CD4-positive, alpha-beta T cell (primary cell): ENCODE measurements at regions not wholly inside any gene's neighbourhood (a gene's known extent, or its start where the extent isn't known, plus 50 kb on each side); places are given as distances from the start of the nearest gene placed in this dataset.

Source experiments
- ATAC-seq: fragments of 200-7000 bp; cut with Tn5 transposase; one replicate; pipeline ENCODE4 v1.10.0; 2022; ENCODE audit warnings: mild to moderate bottlenecking; ENCODE audit not compliant: poor library complexity
- CTCF ChIA-PET: fragments of 350-600 bp; sonication (Branson Sonifier 250); formaldehyde crosslinking; loops from one replicate; lab custom pipeline; 2021; ENCODE audit warnings: antibody characterized with exemption, inconsistent platforms; lab: Charles Lee
- POLR2A ChIA-PET: fragments of 350-600 bp; sonication (Branson Sonifier 250); formaldehyde crosslinking; loops from one replicate; lab custom pipeline; 2021; ENCODE audit warnings: antibody characterized with exemption, inconsistent platforms; lab: Charles Lee
- DNase-seq, 14 experiments: peaks; one replicate each; pipeline ENCODE4 v3.0.0-alpha.2; 2013 to 2020; ENCODE audit warnings: mixed read lengths in 2 of 14
- H3K27ac ChIP-seq, 2 donors: one replicate each; pipeline versions ENCODE4 v1.5.1 to v1.7.0; 2013; ENCODE audit warnings: low read length in 2 of 2, low read depth in 1 of 2, mild to moderate bottlenecking in 1 of 2
- H3K27me3 ChIP-seq, 2 experiments: 1 replicate in 1 of 2; 2 replicates in 1 of 2; pipeline versions ENCODE4 v1.6.1 to v1.7.0; 2013; ENCODE audit warnings: low read length in 2 of 2, control low read depth in 1 of 2, mild to moderate bottlenecking in 1 of 2, moderate library complexity in 1 of 2; ENCODE audit not compliant: insufficient read depth in 2 of 2, control insufficient read depth in 1 of 2
- H3K36me3 ChIP-seq: one replicate; pipeline ENCODE4 v1.6.1; 2013; ENCODE audit warnings: low read length, control low read depth; ENCODE audit not compliant: insufficient read depth
- H3K4me1 ChIP-seq: one replicate; pipeline ENCODE4 v1.6.1; 2013; ENCODE audit warnings: low read length, control low read depth; ENCODE audit not compliant: insufficient read depth
- H3K4me3 ChIP-seq: one replicate; pipeline ENCODE4 v1.5.1; 2013; ENCODE audit warnings: mild to moderate bottlenecking, low read length, moderate library complexity
- H3K9me3 ChIP-seq, 2 experiments: 1 replicate in 1 of 2; 2 replicates in 1 of 2; pipeline versions ENCODE4 v1.6.1 to v1.7.0; 2013; ENCODE audit warnings: low read length in 2 of 2, mild to moderate bottlenecking in 2 of 2, control low read depth in 1 of 2, moderate library complexity in 1 of 2; ENCODE audit not compliant: control insufficient read depth in 1 of 2, insufficient read depth in 1 of 2
- H3K27ac Mint-ChIP-seq: one replicate; pipeline ENCODE4 v1.8.0; 2020; ENCODE audit warnings: mixed read lengths
- H3K27me3 Mint-ChIP-seq: one replicate; pipeline ENCODE4 v1.8.0; 2021; ENCODE audit warnings: mixed read lengths
- H3K36me3 Mint-ChIP-seq: one replicate; pipeline ENCODE4 v1.8.0; 2021; ENCODE audit warnings: low read depth, mixed read lengths
- H3K4me1 Mint-ChIP-seq: one replicate; pipeline ENCODE4 v1.8.0; 2021; ENCODE audit warnings: low read depth, mixed read lengths
- H3K4me3 Mint-ChIP-seq: one replicate; pipeline ENCODE4 v1.8.0; 2020; ENCODE audit warnings: mild to moderate bottlenecking, mixed read lengths
- H3K9me3 Mint-ChIP-seq: one replicate; pipeline ENCODE4 v1.8.0; 2020; ENCODE audit warnings: mixed read lengths
- intact Hi-C, 2 experiments: fragments of 100-400 bp; cut with DNase I in 1 of 2; cut with micrococcal nuclease in 1 of 2; formaldehyde crosslinking; loops; one replicate each; pipeline versions ENCODE4 v1.15.1 to v1.9.0; 2023 to 2025; cut with DNase I, micrococcal nuclease
- TF ChIP-seq, protein P1 (sequence below): fragments of 200-600 bp; IDR thresholded peaks from one replicate; pipeline ENCODE4 v1.8.0; 2022; ENCODE audit warnings: antibody characterized with exemption, mild to moderate bottlenecking

GRCh38 chr1:193562121-193562520 lies 375.7 kb upstream of the B3GALT2 start:
- ATAC-seq (no peak), DNase-seq (no peak)
- no peak overlapping the region for H3K4me3 ChIP-seq
- no peaks in the 10 kb centered on the region for H3K9me3 ChIP-seq
- H3K9me3 Mint-ChIP-seq: no peaks in the 10 kb centered on the region
- H3K27ac Mint-ChIP-seq: no peak overlapping the region
- ChIA-PET POLR2A (no interaction called here), CTCF (no interaction called here)
- peaks cover 9% of the 10 kb centered on the region for H3K4me1 ChIP-seq
- no peak overlapping the region for H3K27ac ChIP-seq
- H3K4me1 Mint-ChIP-seq: peaks cover 9% of the 10 kb centered on the region
- H3K36me3 Mint-ChIP-seq: no peaks in the 10 kb centered on the region
- intact Hi-C loops: no loop called here
- TF ChIP-seq, protein P1, sequence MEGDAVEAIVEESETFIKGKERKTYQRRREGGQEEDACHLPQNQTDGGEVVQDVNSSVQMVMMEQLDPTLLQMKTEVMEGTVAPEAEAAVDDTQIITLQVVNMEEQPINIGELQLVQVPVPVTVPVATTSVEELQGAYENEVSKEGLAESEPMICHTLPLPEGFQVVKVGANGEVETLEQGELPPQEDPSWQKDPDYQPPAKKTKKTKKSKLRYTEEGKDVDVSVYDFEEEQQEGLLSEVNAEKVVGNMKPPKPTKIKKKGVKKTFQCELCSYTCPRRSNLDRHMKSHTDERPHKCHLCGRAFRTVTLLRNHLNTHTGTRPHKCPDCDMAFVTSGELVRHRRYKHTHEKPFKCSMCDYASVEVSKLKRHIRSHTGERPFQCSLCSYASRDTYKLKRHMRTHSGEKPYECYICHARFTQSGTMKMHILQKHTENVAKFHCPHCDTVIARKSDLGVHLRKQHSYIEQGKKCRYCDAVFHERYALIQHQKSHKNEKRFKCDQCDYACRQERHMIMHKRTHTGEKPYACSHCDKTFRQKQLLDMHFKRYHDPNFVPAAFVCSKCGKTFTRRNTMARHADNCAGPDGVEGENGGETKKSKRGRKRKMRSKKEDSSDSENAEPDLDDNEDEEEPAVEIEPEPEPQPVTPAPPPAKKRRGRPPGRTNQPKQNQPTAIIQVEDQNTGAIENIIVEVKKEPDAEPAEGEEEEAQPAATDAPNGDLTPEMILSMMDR: no peak
- no peaks in the 10 kb centered on the region for H3K27me3 Mint-ChIP-seq
- no peaks in the 10 kb centered on the region for H3K36me3 ChIP-seq
- no peaks in the 10 kb centered on the region for H3K27me3 ChIP-seq
- H3K4me3 Mint-ChIP-seq: no peak overlapping the region

GRCh38 chr1:193558491-193559028 lies 372.1 kb upstream of the B3GALT2 start:
- Histone ChIP-seq H3K36me3 (no peaks in the 10 kb centered on the region), H3K9me3 (no peaks in the 10 kb centered on the region), H3K4me3 (no peak overlapping the region), H3K27me3 (no peaks in the 10 kb centered on the region), H3K4me1 (peaks cover 9% of the 10 kb centered on the region), H3K27ac (peak overlapping the region in 1 of 2 donors; percentile 50)
- Mint-ChIP-seq H3K4me1 (peaks cover 9% of the 10 kb centered on the region), H3K9me3 (no peaks in the 10 kb centered on the region), H3K36me3 (no peaks in the 10 kb centered on the region), H3K27ac (peak overlapping the region; percentile 11), H3K27me3 (no peaks in the 10 kb centered on the region), H3K4me3 (no peak overlapping the region)
- intact Hi-C loops: no loop called here
- peak; percentile 34 for ATAC-seq
- peak in 4 of 14 experiments; percentile 17 to 47 (median 39) for DNase-seq
- POLR2A ChIA-PET: interaction anchor here (0.6 to 2.4 kb wide), 2 partner anchors 18 kb away, joined by 3 to 9 read pairs; no protein-coding TSS in a partner anchor
- CTCF ChIA-PET: no interaction called here
- TF ChIP-seq, protein P1: no peak

GRCh38 chr1:193555662-193556441 lies 369.4 kb upstream of the B3GALT2 start:
- Mint-ChIP-seq H3K4me1 (peaks cover 9% of the 10 kb centered on the region), H3K27me3 (no peaks in the 10 kb centered on the region), H3K4me3 (no peak overlapping the region), H3K9me3 (no peaks in the 10 kb centered on the region), H3K36me3 (no peaks in the 10 kb centered on the region), H3K27ac (no peak overlapping the region)
- POLR2A ChIA-PET: no interaction called here
- TF ChIP-seq, protein P1: no peak
- H3K4me3 ChIP-seq: no peak overlapping the region
- ATAC-seq: no peak
- intact Hi-C loops: no loop called here
- CTCF ChIA-PET: no interaction called here
- peaks cover 9% of the 10 kb centered on the region for H3K4me1 ChIP-seq
- H3K9me3 ChIP-seq: no peaks in the 10 kb centered on the region
- H3K27me3 ChIP-seq: no peaks in the 10 kb centered on the region
- no peak for DNase-seq
- H3K36me3 ChIP-seq: no peaks in the 10 kb centered on the region
- H3K27ac ChIP-seq: no peak overlapping the region
